Nephron progenitor cell (in vitro differentiated cells): ENCODE measurements at regions not wholly inside any gene's neighbourhood (a gene's known extent, or its start where the extent isn't known, plus 50 kb on each side); places are given as distances from the start of the nearest gene placed in this dataset.
"Not testable (repeated sequence)": the region's sequence is repeated elsewhere in the genome, so short reads cannot be mapped to it uniquely, and the experiment has no call there.

ENCODE experiments used
- DNase-seq: peaks from one replicate; pipeline ENCODE4 v3.0.0; 2021
- H3K27ac Mint-ChIP-seq: 2 replicates; pipeline ENCODE4 v1.8.0; 2021; ENCODE audit warnings: mild to moderate bottlenecking, moderate library complexity, mixed read lengths
- H3K27me3 Mint-ChIP-seq: 2 replicates; pipeline ENCODE4 v1.8.0; 2021; ENCODE audit warnings: mild to moderate bottlenecking, low read depth, mixed read lengths; ENCODE audit not compliant: poor library complexity
- H3K36me3 Mint-ChIP-seq: 2 replicates; pipeline ENCODE4 v1.8.0; 2021; ENCODE audit warnings: low read depth, mixed read lengths
- H3K4me1 Mint-ChIP-seq: 2 replicates; pipeline ENCODE4 v1.8.0; 2021; ENCODE audit warnings: mixed read lengths
- H3K4me3 Mint-ChIP-seq: 2 replicates; pipeline ENCODE4 v1.8.0; 2021; ENCODE audit warnings: mild to moderate bottlenecking, moderate library complexity, mixed read lengths
- H3K9me3 Mint-ChIP-seq: 2 replicates; pipeline ENCODE4 v1.8.0; 2021; ENCODE audit warnings: mild to moderate bottlenecking, moderate library complexity, mixed read lengths
- TF ChIP-seq, protein P1 (sequence below): fragments of 200-600 bp; sonication (generic); IDR thresholded peaks from 2 replicates; pipeline ENCODE4 v1.5.0; 2021; ENCODE audit warnings: antibody characterized with exemption

DNA sequence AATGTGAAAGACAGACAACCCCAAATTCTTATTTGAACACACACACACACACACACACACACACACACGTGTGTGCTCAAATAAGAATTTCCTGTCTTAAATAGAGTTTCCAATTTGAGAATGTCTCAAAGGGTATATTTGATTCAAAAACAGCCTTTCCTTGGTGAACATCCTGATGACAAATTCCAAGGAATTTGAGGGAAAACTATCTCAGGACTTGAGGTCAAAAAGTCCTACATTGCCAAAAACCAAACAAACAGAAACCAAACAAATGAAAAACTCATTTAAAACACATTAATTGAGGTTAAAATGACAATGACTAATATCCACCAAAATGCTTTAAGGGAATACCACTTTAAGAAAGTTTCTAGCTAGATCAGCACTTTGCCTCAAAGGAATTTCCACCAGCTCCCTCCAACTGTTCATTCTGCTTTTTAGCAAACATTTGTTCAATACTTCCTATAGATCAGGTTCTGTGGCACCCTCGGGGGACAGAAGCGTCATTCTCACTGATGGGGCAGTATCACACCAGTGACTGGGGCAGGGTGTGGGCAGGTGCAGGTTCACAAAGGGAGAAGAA is 232.1 kb upstream of the TRIB2 start:
- TF ChIP-seq, protein P1, sequence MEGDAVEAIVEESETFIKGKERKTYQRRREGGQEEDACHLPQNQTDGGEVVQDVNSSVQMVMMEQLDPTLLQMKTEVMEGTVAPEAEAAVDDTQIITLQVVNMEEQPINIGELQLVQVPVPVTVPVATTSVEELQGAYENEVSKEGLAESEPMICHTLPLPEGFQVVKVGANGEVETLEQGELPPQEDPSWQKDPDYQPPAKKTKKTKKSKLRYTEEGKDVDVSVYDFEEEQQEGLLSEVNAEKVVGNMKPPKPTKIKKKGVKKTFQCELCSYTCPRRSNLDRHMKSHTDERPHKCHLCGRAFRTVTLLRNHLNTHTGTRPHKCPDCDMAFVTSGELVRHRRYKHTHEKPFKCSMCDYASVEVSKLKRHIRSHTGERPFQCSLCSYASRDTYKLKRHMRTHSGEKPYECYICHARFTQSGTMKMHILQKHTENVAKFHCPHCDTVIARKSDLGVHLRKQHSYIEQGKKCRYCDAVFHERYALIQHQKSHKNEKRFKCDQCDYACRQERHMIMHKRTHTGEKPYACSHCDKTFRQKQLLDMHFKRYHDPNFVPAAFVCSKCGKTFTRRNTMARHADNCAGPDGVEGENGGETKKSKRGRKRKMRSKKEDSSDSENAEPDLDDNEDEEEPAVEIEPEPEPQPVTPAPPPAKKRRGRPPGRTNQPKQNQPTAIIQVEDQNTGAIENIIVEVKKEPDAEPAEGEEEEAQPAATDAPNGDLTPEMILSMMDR = no peak
- no peak overlapping the region for H3K27ac Mint-ChIP-seq

DNA sequence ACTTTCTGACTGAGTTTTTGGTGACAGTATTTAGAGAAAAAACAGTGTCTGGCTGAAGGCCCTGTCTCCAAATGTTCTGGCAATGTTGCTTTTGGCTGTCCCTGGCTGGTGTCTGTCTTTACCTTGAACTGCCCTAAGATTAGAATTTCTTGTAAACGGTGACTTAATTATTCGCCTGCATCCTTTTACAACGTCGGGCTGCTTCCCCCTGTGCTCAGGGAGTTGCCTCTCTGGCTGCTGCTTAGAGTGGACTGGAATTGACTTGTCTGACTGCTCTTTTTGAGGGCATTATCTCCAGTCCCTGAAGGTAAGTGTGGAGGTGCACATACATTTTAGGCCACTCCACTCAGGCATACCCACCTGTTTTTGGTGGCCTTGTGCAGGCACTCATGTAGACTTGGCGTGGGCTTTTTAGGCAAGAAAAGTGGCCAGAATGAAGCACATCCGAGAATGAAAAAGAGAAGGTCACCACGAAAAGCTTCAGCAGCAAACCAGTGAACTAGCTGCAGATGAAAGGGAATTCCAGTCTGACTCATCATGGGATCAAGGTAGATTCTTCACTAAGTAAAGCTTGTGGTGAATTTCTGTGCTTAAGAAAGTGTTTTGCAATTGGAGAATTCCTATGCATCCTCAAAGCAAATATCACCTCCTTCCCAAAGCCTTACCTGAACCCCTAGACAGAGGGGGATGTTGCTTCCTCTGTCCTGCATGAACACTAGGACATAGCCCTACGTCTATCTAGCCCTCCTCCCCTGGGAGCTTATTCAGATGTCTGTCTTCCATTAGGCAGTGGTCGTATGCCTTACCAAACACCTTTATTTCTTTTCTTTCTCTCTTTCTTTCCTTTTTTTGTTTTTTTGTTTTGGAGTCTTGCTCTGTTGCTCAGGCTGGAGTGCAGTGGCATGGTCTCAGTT is 230.3 kb upstream of the TRIB2 start:
- TF ChIP-seq, protein P1 = no peak
- Mint-ChIP-seq H3K27me3 (no peaks in the 10 kb centered on the region), H3K4me3 (no peak overlapping the region), H3K27ac (no peak overlapping the region), H3K9me3 (peaks cover 19% of the 10 kb centered on the region), H3K4me1 (peaks cover 36% of the 10 kb centered on the region), H3K36me3 (no peaks in the 10 kb centered on the region)
- no peak for DNase-seq

More for the DNA sequence above, 232.1 kb upstream of the TRIB2 start:
- Mint-ChIP-seq H3K36me3 (no peaks in the 10 kb centered on the region), H3K27me3 (no peaks in the 10 kb centered on the region), H3K4me1 (peaks cover 30% of the 10 kb centered on the region), H3K4me3 (no peak overlapping the region), H3K9me3 (peaks cover 15% of the 10 kb centered on the region)
- DNase-seq = no peak

DNA sequence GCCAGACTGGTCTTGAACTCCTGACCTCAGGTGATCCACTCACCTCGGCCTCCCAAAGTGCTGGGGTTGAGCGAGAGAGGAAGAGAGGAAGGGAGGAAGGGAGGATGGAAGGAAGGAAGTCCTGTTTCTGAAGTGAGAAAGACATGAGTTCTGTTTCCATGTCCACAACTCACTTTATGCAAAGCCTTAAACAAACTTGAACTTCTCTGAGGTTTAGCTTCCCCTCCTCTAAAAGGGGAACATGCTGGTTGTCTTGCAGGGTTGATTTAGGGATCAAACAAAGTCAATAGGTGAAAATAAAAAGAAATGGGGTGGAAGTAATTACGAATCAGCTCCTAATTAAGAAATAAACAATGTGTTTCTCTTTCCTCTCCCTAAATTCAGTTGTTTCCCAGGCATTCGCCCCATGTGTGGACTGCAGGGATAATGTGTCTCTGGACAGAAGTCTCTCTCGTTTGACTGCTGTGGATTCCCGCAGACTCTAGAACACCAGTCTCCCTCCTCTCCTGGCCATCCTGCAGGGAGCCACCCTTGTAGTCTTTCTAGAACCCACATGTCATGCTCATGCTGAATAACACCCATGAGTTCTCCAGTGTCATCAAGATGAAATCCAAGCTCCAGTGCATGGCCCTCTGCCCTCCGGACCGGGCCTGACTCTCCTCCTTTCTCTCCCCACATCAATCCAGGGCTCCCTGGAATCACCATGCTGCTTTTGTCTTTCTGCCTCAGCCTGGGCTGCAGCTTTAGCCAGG is 229.3 kb upstream of the TRIB2 start:
- Mint-ChIP-seq H3K9me3 (peaks cover 19% of the 10 kb centered on the region), H3K4me1 (peaks cover 36% of the 10 kb centered on the region), H3K27ac (no peak overlapping the region), H3K36me3 (no peaks in the 10 kb centered on the region), H3K4me3 (no peak overlapping the region), H3K27me3 (no peaks in the 10 kb centered on the region)
- no peak for DNase-seq
- TF ChIP-seq, protein P1 = no peak

DNA sequence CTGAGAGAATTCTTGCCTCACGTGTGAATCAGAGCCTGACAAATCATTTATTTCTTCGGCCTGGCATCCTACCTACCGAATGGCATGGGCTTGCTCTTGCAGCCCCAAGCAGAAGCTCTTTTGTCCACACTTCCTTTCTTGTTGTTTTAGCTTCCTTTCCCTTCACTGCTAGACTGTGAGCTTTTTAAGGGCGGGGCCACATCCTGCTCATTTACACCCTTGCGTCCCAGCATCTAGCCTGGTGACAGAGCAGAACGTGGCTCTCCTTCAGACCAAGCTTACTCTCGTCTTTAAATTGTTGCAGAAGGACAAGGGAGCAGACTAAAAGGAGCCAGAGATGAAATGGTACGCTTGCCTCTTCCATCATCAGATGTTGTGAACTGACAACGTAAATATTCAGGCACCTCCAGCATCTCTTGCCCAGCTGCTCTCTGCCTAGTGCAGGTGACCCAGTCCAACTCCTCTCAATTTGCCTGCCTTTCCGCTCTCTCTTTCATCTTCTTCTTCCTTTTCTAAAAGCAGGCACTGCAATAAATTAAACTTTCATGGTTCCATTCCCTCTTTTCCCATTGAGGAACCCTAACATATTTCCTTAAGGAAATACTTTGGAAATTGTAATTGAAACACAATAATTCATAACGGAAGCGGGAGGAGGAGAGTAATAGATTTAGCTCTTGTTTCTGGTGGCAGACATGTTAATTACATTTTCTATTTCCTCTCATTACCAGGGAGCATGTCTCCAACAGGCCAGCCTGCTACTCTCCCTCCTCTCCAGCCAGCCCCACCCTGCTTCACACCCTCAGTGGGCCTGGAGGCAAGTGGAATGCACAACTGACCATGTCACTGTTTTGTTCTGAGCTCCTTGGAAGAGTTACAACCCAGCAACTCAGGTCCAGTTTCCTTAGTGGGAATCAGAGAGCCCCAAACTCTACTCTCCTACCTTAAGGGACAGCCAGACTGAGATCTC is 228.1 kb upstream of the TRIB2 start:
- H3K4me1 Mint-ChIP-seq = peaks cover 42% of the 10 kb centered on the region
- DNase-seq = no peak

DNA sequence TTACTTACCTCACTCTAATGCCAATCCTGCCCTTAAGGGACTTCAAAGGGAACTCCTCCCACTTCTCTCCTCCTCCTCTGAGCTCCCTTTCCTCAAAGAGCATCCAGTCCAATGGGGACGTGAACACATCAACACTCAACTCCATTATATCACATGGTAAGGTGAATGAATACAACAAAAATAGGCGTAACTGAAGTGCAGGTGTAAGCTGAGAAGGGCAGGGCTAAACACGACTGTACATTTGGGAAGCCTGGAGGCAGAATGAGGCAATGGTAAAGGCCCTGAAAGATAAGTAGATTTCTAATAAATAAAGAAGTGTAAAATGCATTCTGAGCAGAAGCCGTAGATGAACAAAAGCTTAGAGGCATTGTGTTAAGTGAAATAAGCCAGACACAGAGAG is 226.1 kb upstream of the TRIB2 start:
- Mint-ChIP-seq H3K4me1 (peaks cover 42% of the 10 kb centered on the region), H3K27ac (no peak overlapping the region), H3K4me3 (no peak overlapping the region), H3K9me3 (peaks cover 4% of the 10 kb centered on the region), H3K27me3 (no peaks in the 10 kb centered on the region), H3K36me3 (no peaks in the 10 kb centered on the region)
- TF ChIP-seq, protein P1 = no peak
- no peak for DNase-seq

More for the DNA sequence above, 228.1 kb upstream of the TRIB2 start:
- TF ChIP-seq, protein P1 = no peak
- Mint-ChIP-seq H3K36me3 (no peaks in the 10 kb centered on the region), H3K27ac (peak overlapping the region; percentile 11), H3K27me3 (no peaks in the 10 kb centered on the region), H3K9me3 (peaks cover 19% of the 10 kb centered on the region), H3K4me3 (no peak overlapping the region)

DNA sequence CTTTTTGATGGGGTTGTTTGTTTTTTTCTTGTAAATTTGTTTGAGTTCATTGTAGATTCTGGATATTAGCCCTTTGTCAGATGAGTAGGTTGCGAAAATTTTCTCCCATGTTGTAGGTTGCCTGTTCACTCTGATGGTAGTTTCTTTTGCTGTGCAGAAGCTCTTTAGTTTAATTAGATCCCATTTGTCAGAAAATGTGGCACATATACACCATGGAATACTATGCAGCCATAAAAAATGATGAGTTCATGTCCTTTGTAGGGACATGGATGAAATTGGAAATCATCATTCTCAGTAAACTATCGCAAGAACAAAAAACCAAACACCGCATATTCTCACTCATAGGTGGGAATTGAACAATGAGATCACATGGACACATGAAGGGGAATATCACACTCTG is 224.4 kb upstream of the TRIB2 start:
- not testable (repeated sequence) for H3K27ac Mint-ChIP-seq, H3K9me3 Mint-ChIP-seq, H3K4me3 Mint-ChIP-seq, DNase-seq, H3K36me3 Mint-ChIP-seq, H3K27me3 Mint-ChIP-seq
- H3K4me1 Mint-ChIP-seq = peaks cover 33% of the 10 kb centered on the region
